WTC11 (cell line): ENCODE measurements at regions not wholly inside any gene's neighbourhood (a gene's known extent, or its start where the extent isn't known, plus 50 kb on each side); places are given as distances from the start of the nearest gene placed in this dataset.

ENCODE experiments used
- CBFB ChIP-seq: sonication (generic); formaldehyde crosslinking; IDR thresholded peaks from 2 replicates; pipeline ENCODE4 v1.8.1; 2022; ENCODE audit warnings: mild to moderate bottlenecking, low read depth, missing genetic modification reagents
- NFYB ChIP-seq: sonication (generic); formaldehyde crosslinking; conservative IDR thresholded peaks from 2 replicates; pipeline ENCODE4 v1.8.0; 2022; ENCODE audit warnings: low read depth, missing genetic modification reagents
- SMAD3 ChIP-seq: sonication (generic); formaldehyde crosslinking; IDR thresholded peaks from 2 replicates; pipeline ENCODE4 v1.8.0; 2022; ENCODE audit warnings: missing genetic modification reagents, mild to moderate bottlenecking, borderline replicate concordance
- SP1 ChIP-seq: sonication (generic); formaldehyde crosslinking; conservative IDR thresholded peaks from 2 replicates; pipeline ENCODE4 v1.8.1; 2022; ENCODE audit warnings: missing genetic modification reagents
- TF ChIP-seq, protein P1 (sequence below): fragments of 250-450 bp; sonication (Bioruptor Pico); IDR thresholded peaks from 2 replicates; pipeline ENCODE4 v1.8.0; 2021; ENCODE audit warnings: mild to moderate bottlenecking
- TF ChIP-seq, protein P2 (sequence below): sonication (generic); formaldehyde crosslinking; IDR thresholded peaks from 2 replicates; pipeline ENCODE4 v1.8.0; 2022; ENCODE audit warnings: mild to moderate bottlenecking, missing genetic modification reagents
- TF ChIP-seq, protein P3 (sequence below): sonication (generic); formaldehyde crosslinking; IDR thresholded peaks from 2 replicates; pipeline ENCODE4 v1.8.0; 2022; ENCODE audit warnings: missing genetic modification reagents

DNA sequence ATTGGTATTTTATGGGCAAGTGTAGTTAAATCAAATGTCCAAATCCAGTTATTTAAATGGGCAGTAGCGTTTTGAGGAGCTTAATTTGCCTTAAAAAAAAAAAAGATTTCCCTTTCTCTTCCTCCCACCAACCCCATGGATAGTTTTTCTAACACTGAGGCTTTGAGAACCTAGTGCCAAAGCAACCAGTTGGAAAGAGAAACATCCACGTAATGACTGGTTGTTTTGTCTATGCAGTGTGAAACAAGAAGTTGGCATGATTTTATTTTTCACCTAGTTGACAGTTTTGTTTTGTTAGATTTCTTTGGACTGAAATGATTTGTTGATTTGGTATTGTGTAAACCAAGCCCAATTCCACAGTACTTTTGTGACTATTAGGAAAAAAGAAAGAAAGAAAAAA is 170.0 kb downstream of the SOX2 start:
- TF ChIP-seq SMAD3 (CRISPR knock-in tag): no peak
- TF ChIP-seq NFYB (CRISPR knock-in tag): no peak
- TF ChIP-seq, protein P1, sequence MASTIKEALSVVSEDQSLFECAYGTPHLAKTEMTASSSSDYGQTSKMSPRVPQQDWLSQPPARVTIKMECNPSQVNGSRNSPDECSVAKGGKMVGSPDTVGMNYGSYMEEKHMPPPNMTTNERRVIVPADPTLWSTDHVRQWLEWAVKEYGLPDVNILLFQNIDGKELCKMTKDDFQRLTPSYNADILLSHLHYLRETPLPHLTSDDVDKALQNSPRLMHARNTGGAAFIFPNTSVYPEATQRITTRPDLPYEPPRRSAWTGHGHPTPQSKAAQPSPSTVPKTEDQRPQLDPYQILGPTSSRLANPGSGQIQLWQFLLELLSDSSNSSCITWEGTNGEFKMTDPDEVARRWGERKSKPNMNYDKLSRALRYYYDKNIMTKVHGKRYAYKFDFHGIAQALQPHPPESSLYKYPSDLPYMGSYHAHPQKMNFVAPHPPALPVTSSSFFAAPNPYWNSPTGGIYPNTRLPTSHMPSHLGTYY (CRISPR knock-in tag): no peak
- no peak for TF ChIP-seq SP1 (CRISPR knock-in tag)
- TF ChIP-seq, protein P2, sequence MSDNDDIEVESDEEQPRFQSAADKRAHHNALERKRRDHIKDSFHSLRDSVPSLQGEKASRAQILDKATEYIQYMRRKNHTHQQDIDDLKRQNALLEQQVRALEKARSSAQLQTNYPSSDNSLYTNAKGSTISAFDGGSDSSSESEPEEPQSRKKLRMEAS (CRISPR knock-in tag): no peak
- TF ChIP-seq CBFB: no peak
- TF ChIP-seq, protein P3, sequence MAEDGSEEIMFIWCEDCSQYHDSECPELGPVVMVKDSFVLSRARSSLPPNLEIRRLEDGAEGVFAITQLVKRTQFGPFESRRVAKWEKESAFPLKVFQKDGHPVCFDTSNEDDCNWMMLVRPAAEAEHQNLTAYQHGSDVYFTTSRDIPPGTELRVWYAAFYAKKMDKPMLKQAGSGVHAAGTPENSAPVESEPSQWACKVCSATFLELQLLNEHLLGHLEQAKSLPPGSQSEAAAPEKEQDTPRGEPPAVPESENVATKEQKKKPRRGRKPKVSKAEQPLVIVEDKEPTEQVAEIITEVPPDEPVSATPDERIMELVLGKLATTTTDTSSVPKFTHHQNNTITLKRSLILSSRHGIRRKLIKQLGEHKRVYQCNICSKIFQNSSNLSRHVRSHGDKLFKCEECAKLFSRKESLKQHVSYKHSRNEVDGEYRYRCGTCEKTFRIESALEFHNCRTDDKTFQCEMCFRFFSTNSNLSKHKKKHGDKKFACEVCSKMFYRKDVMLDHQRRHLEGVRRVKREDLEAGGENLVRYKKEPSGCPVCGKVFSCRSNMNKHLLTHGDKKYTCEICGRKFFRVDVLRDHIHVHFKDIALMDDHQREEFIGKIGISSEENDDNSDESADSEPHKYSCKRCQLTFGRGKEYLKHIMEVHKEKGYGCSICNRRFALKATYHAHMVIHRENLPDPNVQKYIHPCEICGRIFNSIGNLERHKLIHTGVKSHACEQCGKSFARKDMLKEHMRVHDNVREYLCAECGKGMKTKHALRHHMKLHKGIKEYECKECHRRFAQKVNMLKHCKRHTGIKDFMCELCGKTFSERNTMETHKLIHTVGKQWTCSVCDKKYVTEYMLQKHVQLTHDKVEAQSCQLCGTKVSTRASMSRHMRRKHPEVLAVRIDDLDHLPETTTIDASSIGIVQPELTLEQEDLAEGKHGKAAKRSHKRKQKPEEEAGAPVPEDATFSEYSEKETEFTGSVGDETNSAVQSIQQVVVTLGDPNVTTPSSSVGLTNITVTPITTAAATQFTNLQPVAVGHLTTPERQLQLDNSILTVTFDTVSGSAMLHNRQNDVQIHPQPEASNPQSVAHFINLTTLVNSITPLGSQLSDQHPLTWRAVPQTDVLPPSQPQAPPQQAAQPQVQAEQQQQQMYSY (CRISPR knock-in tag): no peak
